ENCODE measurements at regions not wholly inside any gene's neighbourhood (a gene's known extent, or its start where the extent isn't known, plus 50 kb on each side); places are given as distances from the start of the nearest gene placed in this dataset.

- no peak for TF ChIP-seq CTCF (IDR thresholded peaks at IDR 0.05; ENCODE audit: low read depth, low read length, missing control alignments)
- no peak overlapping the region for H3K4me3 ChIP-seq (ENCODE audit: low read depth, low read length)
- no peak for DNase-seq (ENCODE audit: low read depth)
These were observed 134.9 kb downstream of the RPIA start for GRCh38 chr2:88826399-88826798.

DNA sequence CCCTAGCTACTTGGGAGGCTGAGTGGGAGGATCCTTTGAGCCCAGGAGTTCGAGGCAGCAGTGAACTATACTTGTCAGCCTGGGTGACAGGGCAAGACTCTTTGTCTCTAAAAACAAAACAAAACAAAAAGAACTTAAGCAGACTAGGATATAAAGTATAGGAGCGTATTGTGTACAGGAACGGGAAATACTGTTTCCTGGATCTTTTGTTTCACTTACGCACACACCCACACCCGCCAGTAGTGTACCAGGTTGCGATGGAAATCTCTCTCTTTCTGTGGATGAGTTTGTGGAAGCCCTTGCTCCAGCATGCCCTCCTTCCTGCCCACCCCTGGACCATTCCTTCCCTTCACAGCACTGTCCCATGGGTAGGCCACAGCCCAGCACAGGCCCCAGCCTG is 136.3 kb downstream of the RPIA start:
- DNase-seq (ENCODE audit: low read depth): no peak
- H3K4me3 ChIP-seq (ENCODE audit: low read depth, low read length): no peak overlapping the region
- no peak for TF ChIP-seq CTCF (IDR thresholded peaks at IDR 0.05; ENCODE audit: low read depth, low read length, missing control alignments)

GRCh38 chr2:88828397-88829137 is 137.1 kb downstream of the RPIA start:
- no peak overlapping the region for H3K4me3 ChIP-seq (ENCODE audit: low read depth, low read length)
- DNase-seq (ENCODE audit: low read depth): no peak
- TF ChIP-seq CTCF (IDR thresholded peaks at IDR 0.05; ENCODE audit: low read depth, low read length, missing control alignments): no peak

DNA sequence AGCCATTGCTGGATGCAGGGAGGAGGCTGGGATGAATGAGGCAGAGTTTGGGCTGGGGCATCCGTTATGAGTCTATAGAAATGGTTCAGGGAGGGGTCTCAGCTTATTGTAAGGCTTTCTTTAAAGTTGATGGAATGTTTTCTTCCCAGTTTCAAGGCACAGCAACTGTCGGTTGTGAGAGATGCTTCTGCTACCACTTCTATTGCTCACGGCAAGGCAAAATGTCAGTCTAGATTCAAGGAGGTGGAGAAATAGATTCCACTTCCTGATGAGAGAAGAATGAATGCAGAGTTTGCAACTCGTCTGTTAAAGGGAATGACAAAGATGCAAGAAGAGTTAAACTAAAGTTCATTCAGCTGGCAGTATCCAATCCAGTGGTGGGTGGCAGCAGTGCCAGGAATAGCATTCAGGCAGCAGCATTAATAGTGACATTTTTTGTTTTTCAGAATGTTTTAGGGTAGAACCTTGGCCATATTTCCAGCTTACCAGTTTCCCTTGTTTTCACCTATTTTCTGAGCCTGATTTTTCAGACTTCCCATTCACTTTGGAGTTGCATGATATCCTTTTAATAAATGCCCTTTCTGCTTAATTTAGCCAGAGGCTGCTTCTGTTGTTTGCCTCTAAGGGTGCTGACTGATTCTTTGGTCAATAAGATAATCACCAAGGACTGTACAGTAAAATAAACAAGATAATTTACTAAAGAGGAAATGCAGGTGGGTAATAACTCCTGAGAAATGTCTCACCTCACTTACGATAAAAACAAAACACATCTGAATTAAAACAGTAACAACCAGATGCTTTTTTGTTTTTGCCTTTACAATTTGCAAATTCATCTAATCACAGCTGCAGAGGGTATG is 138.4 kb downstream of the RPIA start:
- no peak overlapping the region for H3K4me3 ChIP-seq (ENCODE audit: low read depth, low read length)
- TF ChIP-seq CTCF (IDR thresholded peaks at IDR 0.05; ENCODE audit: low read depth, low read length, missing control alignments): no peak
- no peak for DNase-seq (ENCODE audit: low read depth)

- DNase-seq (ENCODE audit: low read depth): no peak
- no peak for TF ChIP-seq CTCF (IDR thresholded peaks at IDR 0.05; ENCODE audit: low read depth, low read length, missing control alignments)
- no peak overlapping the region for H3K4me3 ChIP-seq (ENCODE audit: low read depth, low read length)
These were observed 139.8 kb downstream of the RPIA start for GRCh38 chr2:88831071-88831791.

DNA sequence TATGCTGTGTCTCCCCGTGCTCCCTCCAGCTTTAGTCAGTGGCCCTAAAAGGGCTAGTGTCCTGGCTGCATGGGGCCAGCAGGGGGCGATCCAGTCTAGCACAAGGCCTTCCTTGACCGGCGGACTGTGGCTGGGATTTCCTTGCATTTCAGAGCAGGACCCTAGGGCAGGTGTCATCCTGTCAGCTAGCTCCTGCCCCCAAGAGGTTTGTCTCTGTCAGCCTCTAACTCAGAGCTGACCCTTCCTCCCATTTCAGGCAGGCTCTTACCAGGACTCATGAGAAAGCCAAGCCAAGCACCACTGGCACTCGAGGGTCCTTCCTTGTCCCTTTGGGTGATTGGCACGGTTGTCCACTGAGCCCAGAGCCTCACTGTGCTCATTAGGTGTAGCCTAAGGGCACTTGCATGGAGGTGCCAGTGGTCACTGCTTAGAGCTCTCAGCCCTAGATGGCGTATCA is 140.3 kb downstream of the RPIA start:
- peak overlapping the region; percentile 39 for H3K4me3 ChIP-seq (ENCODE audit: low read depth, low read length)
- peak; percentile 91 for DNase-seq (ENCODE audit: low read depth)
- peak; percentile 97 for TF ChIP-seq CTCF (IDR thresholded peaks at IDR 0.05; ENCODE audit: low read depth, low read length, missing control alignments)

Data from GM12864 (cell line).